GM10266 (cell line): ENCODE measurements at regions not wholly inside any gene's neighbourhood (a gene's known extent, or its start where the extent isn't known, plus 50 kb on each side); places are given as distances from the start of the nearest gene placed in this dataset.

ENCODE experiments used
- DNase-seq: peaks from one replicate; pipeline ENCODE4 v3.0.0; 2012; ENCODE audit errors: extremely low spot score
- CTCF ChIP-seq: IDR thresholded peaks from 2 replicates; pipeline ENCODE4 v1.5.1; 2012; ENCODE audit warnings: mild to moderate bottlenecking, low read depth; ENCODE audit not compliant: control insufficient read depth, insufficient read depth; ENCODE audit errors: missing control alignments

- TF ChIP-seq CTCF = no peak
- DNase-seq = no peak
These were observed 152.3 kb downstream of the PCTP start for GRCh38 chr17:55903028-55903690.

DNA sequence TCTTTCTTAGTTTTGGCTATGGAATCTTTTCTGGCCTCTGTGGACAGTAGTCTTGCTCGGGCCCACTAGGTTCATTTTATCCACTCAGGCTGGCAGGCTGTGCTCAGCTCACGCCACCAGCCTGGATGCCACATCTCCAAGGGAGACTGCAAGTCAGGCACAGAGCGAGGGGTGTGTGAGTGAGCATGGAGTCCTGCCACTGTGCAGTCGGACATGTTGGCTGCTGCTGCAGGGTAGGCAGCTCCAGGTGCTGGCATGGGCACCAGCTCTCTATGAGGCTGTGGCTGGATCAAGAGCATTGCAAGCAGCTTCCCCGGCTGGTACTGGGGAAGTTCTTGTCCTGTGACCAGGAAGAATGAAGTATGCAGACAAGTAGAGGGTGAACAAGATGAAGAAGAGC is 158.9 kb downstream of the PCTP start:
- TF ChIP-seq CTCF = no peak
- no peak for DNase-seq

DNA sequence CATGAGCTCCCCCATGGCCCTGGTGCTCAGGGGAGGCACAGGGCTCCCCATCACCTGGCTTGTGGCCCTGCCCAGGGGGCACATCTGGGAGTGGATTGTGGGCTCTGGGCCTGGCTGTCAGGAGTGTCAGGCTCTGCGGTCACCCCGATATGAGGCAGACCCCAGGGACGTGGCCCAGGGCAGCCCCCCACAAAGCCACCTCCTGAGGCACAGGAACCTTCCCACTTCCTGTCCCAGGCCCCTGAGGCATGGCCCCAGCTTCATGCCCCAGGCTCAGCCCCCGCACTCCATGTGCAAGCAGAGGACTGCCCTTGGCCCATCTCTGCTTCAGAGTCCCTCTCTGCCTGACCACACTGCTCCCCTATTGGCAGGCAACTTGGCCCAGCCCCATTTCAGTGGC is 160.3 kb downstream of the PCTP start:
- DNase-seq = no peak
- TF ChIP-seq CTCF = no peak

DNA sequence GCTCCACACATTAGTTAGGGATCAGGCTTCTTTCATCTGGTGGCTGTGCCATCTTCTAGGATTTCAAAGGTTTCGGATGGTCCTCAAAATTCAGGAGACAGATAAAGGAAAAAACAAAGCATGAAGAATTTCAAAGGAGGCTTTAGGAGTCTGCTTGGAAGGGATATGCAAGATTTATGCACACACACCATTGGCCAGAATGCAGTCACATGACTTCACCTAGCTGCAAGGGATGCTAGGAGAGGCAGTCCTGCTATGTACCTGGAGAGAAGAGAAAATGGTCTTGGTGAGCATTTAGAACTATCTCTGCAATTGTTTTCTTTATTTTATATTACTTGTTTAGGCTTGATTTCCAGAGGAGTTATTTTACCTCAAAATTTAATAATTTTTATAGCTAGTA is 174.6 kb downstream of the PCTP start:
- TF ChIP-seq CTCF = no peak
- no peak for DNase-seq

DNA sequence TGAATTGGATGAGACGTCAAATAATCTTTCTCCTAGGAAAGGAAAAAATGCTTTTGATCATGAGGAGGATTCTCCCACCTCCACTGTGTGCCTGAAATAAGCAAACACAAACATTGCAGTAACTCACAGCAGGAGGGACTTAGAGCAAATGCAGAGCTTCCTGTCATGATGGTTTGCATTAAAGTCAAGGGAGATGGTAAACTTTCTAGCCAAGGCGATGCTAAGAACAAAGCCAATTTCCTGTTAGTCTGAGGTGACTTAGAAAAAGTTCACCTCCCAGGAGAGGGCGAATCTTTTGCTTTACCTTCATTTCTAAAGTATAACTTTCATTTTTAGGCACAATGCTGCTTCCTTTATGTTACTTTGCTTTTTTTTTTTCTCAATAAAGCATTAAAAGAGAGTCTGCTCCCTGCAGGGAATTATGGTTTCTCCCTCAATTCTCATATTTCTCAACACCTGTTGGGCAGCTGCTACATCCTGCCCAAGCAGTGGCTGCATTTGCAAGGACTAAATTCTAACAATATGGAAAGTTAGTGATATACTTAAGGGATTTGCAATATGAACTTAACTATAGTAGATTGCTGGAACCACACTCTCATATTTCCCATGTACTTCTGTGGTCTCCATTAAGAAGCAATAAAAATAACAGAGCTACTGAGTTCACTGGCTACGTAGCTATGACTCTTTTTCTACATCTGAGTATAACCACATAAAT is 175.6 kb downstream of the PCTP start:
- no peak for TF ChIP-seq CTCF

GRCh38 chr17:55930291-55930809 is 179.5 kb downstream of the PCTP start:
- no peak for DNase-seq
- TF ChIP-seq CTCF = no peak

More for the DNA sequence above, 175.6 kb downstream of the PCTP start:
- no peak for DNase-seq

GRCh38 chr17:55931446-55931845 is 180.6 kb downstream of the PCTP start:
- TF ChIP-seq CTCF = no peak
- no peak for DNase-seq
